ENCODE measurements at regions not wholly inside any gene's neighbourhood (a gene's known extent, or its start where the extent isn't known, plus 50 kb on each side); places are given as distances from the start of the nearest gene placed in this dataset.

DNA sequence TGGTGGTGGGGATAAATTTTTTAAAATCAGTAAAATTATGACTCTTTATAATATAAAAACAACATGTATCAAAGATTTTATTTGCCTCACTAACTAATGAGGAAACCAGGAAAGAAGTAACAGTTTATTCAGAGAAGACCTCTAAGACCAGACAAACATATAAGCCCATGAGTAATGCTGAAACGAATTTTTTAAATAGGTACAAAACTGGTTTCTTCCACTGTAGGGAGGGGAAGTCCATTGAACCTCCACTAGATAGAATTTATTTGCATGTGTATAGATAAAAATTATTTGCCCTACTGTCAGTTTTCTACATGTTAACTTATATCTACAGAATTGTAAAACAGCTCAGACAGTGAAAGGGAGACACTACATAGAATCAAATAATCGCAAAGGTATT is 86.8 kb downstream of the ZC3H11B start:
- no peaks in the 10 kb centered on the region for H3K36me3 ChIP-seq (ENCODE audit: low read depth, low read length)
- no peaks in the 10 kb centered on the region for H3F3A ChIP-seq (ENCODE audit: low read length, unreplicated experiment)
- DNase-seq (no peak), ATAC-seq (no peak)
- no peaks in the 10 kb centered on the region for H3K9me3 ChIP-seq (ENCODE audit: low read length)
- H3K27ac ChIP-seq (ENCODE audit: low read length): no peak overlapping the region
- H3K79me2 ChIP-seq (ENCODE audit: low read length): no peaks in the 10 kb centered on the region
- H3K9ac ChIP-seq (ENCODE audit: low read length): no peak overlapping the region
- ChIA-PET CTCF (no interaction called here), POLR2A (ENCODE audit: unreplicated experiment) (no interaction called here)
- no peaks in the 10 kb centered on the region for H3K4me1 ChIP-seq (ENCODE audit: insufficient read depth, low read length)
- no TSS peak for BruUV-seq (replicated peaks)
- TF ChIP-seq CTCF (conservative IDR thresholded peaks at IDR 0.05; ENCODE audit: low read depth, low read length) (no peak), EZH2 (IDR thresholded peaks at IDR 0.05; ENCODE audit: low read length, unreplicated experiment) (no peak), EZH2phosphoT487 (IDR thresholded peaks at IDR 0.05; ENCODE audit: borderline replicate concordance, low read length) (no peak)
- H2AFZ ChIP-seq (ENCODE audit: low read length): no peak overlapping the region
- 0 out of 2 replicates have a peak, but pooled peaks cover under 1% of the 10 kb centered on the region for H3K9me2 ChIP-seq (replicated peaks; ENCODE audit: low read length)
- no peaks in the 10 kb centered on the region for H3K27me3 ChIP-seq (ENCODE audit: low read length)
- intact Hi-C loops (cut with micrococcal nuclease): no loop called here
- H4K20me1 ChIP-seq (ENCODE audit: low read length): no peaks in the 10 kb centered on the region
- no peak overlapping the region for H3K4me3 ChIP-seq (ENCODE audit: low read length)
- no peak overlapping the region for H3K4me2 ChIP-seq (ENCODE audit: low read length)

DNA sequence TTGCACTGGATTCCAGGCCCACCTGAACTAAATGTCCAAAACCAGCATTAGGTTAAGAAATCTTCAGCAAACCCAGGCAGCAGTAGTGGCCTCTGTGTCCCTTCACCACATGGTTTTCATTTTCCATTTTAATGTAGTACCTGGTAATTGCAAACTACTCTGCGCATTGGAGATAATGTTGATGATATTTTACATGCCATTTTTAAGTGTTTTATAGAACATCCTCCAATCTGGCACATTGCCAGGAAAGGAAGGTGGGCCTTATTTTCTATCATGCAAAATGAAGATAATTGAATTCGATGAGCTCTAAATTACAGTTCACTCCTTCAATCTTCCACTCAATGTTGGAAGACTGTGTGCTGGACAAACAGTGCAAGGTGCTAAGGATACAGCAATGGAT is 89.5 kb downstream of the ZC3H11B start:
- Histone ChIP-seq H2AFZ (ENCODE audit: low read length) (no peak overlapping the region), H3K4me3 (ENCODE audit: low read length) (no peak overlapping the region), H4K20me1 (ENCODE audit: low read length) (no peaks in the 10 kb centered on the region), H3K9me3 (ENCODE audit: low read length) (no peaks in the 10 kb centered on the region), H3K9me2 (replicated peaks; ENCODE audit: low read length) (no peaks in the 10 kb centered on the region; the same call in 1 of the 2 replicates), H3K36me3 (ENCODE audit: low read depth, low read length) (no peaks in the 10 kb centered on the region), H3K9ac (ENCODE audit: low read length) (no peak overlapping the region), H3K79me2 (ENCODE audit: low read length) (no peaks in the 10 kb centered on the region), H3K4me2 (ENCODE audit: low read length) (no peak overlapping the region), H3F3A (ENCODE audit: low read length, unreplicated experiment) (peaks cover 11% of the 10 kb centered on the region), H3K27ac (ENCODE audit: low read length) (no peak overlapping the region), H3K4me1 (ENCODE audit: insufficient read depth, low read length) (peaks cover 23% of the 10 kb centered on the region), H3K27me3 (ENCODE audit: low read length) (no peaks in the 10 kb centered on the region)
- TF ChIP-seq EZH2phosphoT487 (IDR thresholded peaks at IDR 0.05; ENCODE audit: borderline replicate concordance, low read length) (no peak), CTCF (conservative IDR thresholded peaks at IDR 0.05; ENCODE audit: low read depth, low read length) (no peak), EZH2 (IDR thresholded peaks at IDR 0.05; ENCODE audit: low read length, unreplicated experiment) (no peak)
- ATAC-seq (no peak), DNase-seq (no peak)
- ChIA-PET CTCF (no interaction called here), POLR2A (ENCODE audit: unreplicated experiment) (no interaction called here)
- BruUV-seq (replicated peaks): no TSS peak
- intact Hi-C loops (cut with micrococcal nuclease): no loop called here

DNA sequence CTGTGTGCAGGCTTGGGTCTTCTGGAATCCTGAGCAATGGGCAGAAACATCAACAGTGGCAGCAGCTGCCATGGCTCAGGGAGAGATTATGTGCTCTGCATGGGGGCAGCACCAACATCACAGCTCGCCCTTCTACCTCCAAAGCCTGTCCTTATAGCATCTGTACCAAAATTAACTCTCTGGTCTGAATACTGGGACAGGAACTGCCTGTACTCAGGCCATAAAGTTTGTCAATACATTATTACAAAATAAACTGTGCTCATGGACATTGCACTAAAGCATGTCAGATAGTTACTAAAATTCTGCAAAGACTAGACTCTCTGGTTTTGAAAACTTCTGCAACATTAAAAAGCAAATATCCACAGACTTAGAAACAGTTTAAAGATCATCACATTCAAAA is 91.6 kb downstream of the ZC3H11B start:
- BruUV-seq (replicated peaks): no TSS peak
- Histone ChIP-seq H3K9me3 (ENCODE audit: low read length) (no peaks in the 10 kb centered on the region), H3K27ac (ENCODE audit: low read length) (no peak overlapping the region), H3F3A (ENCODE audit: low read length, unreplicated experiment) (peaks cover 11% of the 10 kb centered on the region), H2AFZ (ENCODE audit: low read length) (no peak overlapping the region), H4K20me1 (ENCODE audit: low read length) (no peaks in the 10 kb centered on the region), H3K4me3 (ENCODE audit: low read length) (no peak overlapping the region), H3K4me2 (ENCODE audit: low read length) (no peak overlapping the region), H3K27me3 (ENCODE audit: low read length) (no peaks in the 10 kb centered on the region), H3K36me3 (ENCODE audit: low read depth, low read length) (no peaks in the 10 kb centered on the region), H3K9ac (ENCODE audit: low read length) (no peak overlapping the region), H3K9me2 (replicated peaks; ENCODE audit: low read length) (no peaks in the 10 kb centered on the region; the same call in 1 of the 2 replicates), H3K79me2 (ENCODE audit: low read length) (no peaks in the 10 kb centered on the region), H3K4me1 (ENCODE audit: insufficient read depth, low read length) (peaks cover 42% of the 10 kb centered on the region)
- DNase-seq: no peak
- TF ChIP-seq EZH2phosphoT487 (IDR thresholded peaks at IDR 0.05; ENCODE audit: borderline replicate concordance, low read length): no peak
- no peak for TF ChIP-seq CTCF (conservative IDR thresholded peaks at IDR 0.05; ENCODE audit: low read depth, low read length)
- TF ChIP-seq EZH2 (IDR thresholded peaks at IDR 0.05; ENCODE audit: low read length, unreplicated experiment): no peak
- POLR2A ChIA-PET (ENCODE audit: unreplicated experiment): no interaction called here
- intact Hi-C loops (cut with micrococcal nuclease): no loop called here
- no peak for ATAC-seq
- CTCF ChIA-PET: no interaction called here

All from PC-3 (cell line).